Transverse colon (tissue), 4 donors: ENCODE measurements at regions not wholly inside any gene's neighbourhood (a gene's known extent, or its start where the extent isn't known, plus 50 kb on each side); places are given as distances from the start of the nearest gene placed in this dataset.

Source experiments
- DNase-seq: peaks from one replicate; pipeline ENCODE4 v3.0.0-alpha.2; 2019
- H3K27ac ChIP-seq, 4 donors: fragments of 200-600 bp; sonication (generic); 2 replicates each; pipeline ENCODE4 v1.5.1; 2016 to 2018; ENCODE audit warnings: inconsistent platforms in 4 of 4
- H3K27me3 ChIP-seq: fragments of 200-600 bp; sonication (generic); 2 replicates; pipeline ENCODE4 v1.5.1; 2017; ENCODE audit warnings: inconsistent platforms
- H3K36me3 ChIP-seq, 4 donors: fragments of 200-600 bp; sonication (generic); 2 replicates each; pipeline ENCODE4 v1.5.1; 2017 to 2019; ENCODE audit warnings: inconsistent platforms in 4 of 4
- H3K4me1 ChIP-seq, 4 donors: fragments of 200-600 bp; sonication (generic); 2 replicates each; pipeline ENCODE4 v1.5.1; 2017 to 2020; ENCODE audit warnings: inconsistent platforms in 4 of 4
- H3K4me3 ChIP-seq, 4 donors: fragments of 200-600 bp; sonication (generic); 1 replicate in 1 of 4; 2 replicates in 3 of 4; pipeline versions ENCODE4 v1.5.1 to v1.6.1; 2017 to 2019; ENCODE audit warnings: inconsistent platforms in 4 of 4
- H3K9me3 ChIP-seq, 2 donors: fragments of 200-600 bp; sonication (generic); 2 replicates each; pipeline ENCODE4 v1.5.1; 2017 to 2019; ENCODE audit warnings: inconsistent platforms in 2 of 2
- CTCF ChIP-seq, 5 experiments: fragments of 200-600 bp in 3 of 5; fragments of 450-650 bp in 2 of 5; sonication (generic) in 3 of 5; IDR thresholded peaks; 1 replicate in 2 of 5; 2 replicates in 3 of 5; pipeline ENCODE4 v1.5.1; 2016 to 2017; ENCODE audit warnings: antibody characterized with exemption in 5 of 5, inconsistent platforms in 3 of 5, mild to moderate bottlenecking in 2 of 5, moderate library complexity in 1 of 5
- EP300 ChIP-seq: sonication (generic); formaldehyde crosslinking; IDR thresholded peaks from one replicate; pipeline ENCODE4 v1.6.1; 2017; ENCODE audit warnings: antibody characterized with exemption, low read depth
- POLR2A ChIP-seq: fragments of 450-650 bp; IDR thresholded peaks from one replicate; pipeline ENCODE4 v1.6.1; 2016; ENCODE audit warnings: antibody characterized with exemption, mild to moderate bottlenecking, moderate library complexity
- POLR2AphosphoS5 ChIP-seq, 3 donors: sonication (generic); formaldehyde crosslinking; IDR thresholded peaks; one replicate each; pipeline ENCODE4 v1.6.1; 2016; ENCODE audit warnings: antibody characterized with exemption in 3 of 3
- WGBS, 2 donors: methylation state at CpG; one replicate each; pipeline ENCODE4 v1.1.5; 2018; ENCODE audit warnings: low coverage in 1 of 2; 5-methylcytosine and 5-hydroxymethylcytosine counted together
- in situ Hi-C, 4 donors: fragments of 200-750 bp; cut with MboI; loops; one replicate each; pipeline versions ENCODE4 v1.15.0 to v1.15.1; 2017; ENCODE audit warnings: low sequenced_read_pairs in 3 of 4, low pct_ligation_motif_present in 1 of 4, low pct_unique_long_range_greater_than_20kb in 1 of 4
- intact Hi-C: fragments of 100-400 bp; cut with DNase I; formaldehyde crosslinking; loops from one replicate; pipeline ENCODE4 v1.15.1; 2023; ENCODE audit warnings: low total_unique reads

GRCh38 chr6:106773996-106774629 is 144.7 kb downstream of the QRSL1 start:
- in situ Hi-C loops (no loop called here), intact Hi-C loops (no loop called here)
- DNase-seq, result no peak
- no peaks in the 10 kb centered on the region for H3K36me3 ChIP-seq
- H3K27me3 ChIP-seq, result no peaks in the 10 kb centered on the region
- TF ChIP-seq CTCF (IDR thresholded peaks at IDR 0.05) (no peak), EP300 (no peak), POLR2AphosphoS5 (IDR thresholded peaks at IDR 0.05) (no peak), POLR2A (no peak)
- no peak overlapping the region for H3K27ac ChIP-seq
- WGBS, 2 donors, result 55 to 79% methylated on average over 2 to 8 of the region's 8 CpGs
- peaks cover 12 to 23% of the 10 kb centered on the region in 2 donors for H3K9me3 ChIP-seq
- no peak overlapping the region for H3K4me3 ChIP-seq
- no peaks in the 10 kb centered on the region for H3K4me1 ChIP-seq

- in situ Hi-C loops (no loop called here), intact Hi-C loops (no loop called here)
- Histone ChIP-seq H3K4me1 (no peaks in the 10 kb centered on the region), H3K36me3 (no peaks in the 10 kb centered on the region), H3K27me3 (no peaks in the 10 kb centered on the region), H3K27ac (no peak overlapping the region), H3K9me3 (peaks cover 12 to 18% of the 10 kb centered on the region in 2 donors), H3K4me3 (no peak overlapping the region)
- TF ChIP-seq EP300 (no peak), CTCF (IDR thresholded peaks at IDR 0.05) (no peak), POLR2A (no peak), POLR2AphosphoS5 (IDR thresholded peaks at IDR 0.05) (no peak)
- no peak for DNase-seq
- WGBS, 2 donors, result 33 to 44% methylated on average over 1 to 3 of the region's 3 CpGs
Measured at GRCh38 chr6:106773522-106773921, 144.1 kb downstream of the QRSL1 start.

- Histone ChIP-seq H3K9me3 (peaks cover 12 to 18% of the 10 kb centered on the region in 2 donors), H3K27me3 (no peaks in the 10 kb centered on the region), H3K27ac (no peak overlapping the region), H3K4me3 (no peak overlapping the region), H3K4me1 (no peaks in the 10 kb centered on the region), H3K36me3 (no peaks in the 10 kb centered on the region)
- intact Hi-C loops (no loop called here), in situ Hi-C loops (no loop called here)
- no peak for TF ChIP-seq POLR2AphosphoS5 (IDR thresholded peaks at IDR 0.05)
- TF ChIP-seq EP300, result no peak
- no peak for TF ChIP-seq CTCF (IDR thresholded peaks at IDR 0.05)
- TF ChIP-seq POLR2A, result no peak
- DNase-seq, result no peak
- 89 to 90% methylated on average over 5 to 7 of the region's 7 CpGs for WGBS, 2 donors
Measured at GRCh38 chr6:106772270-106773142, 143.1 kb downstream of the QRSL1 start.

- Histone ChIP-seq H3K27ac (no peak overlapping the region), H3K36me3 (no peaks in the 10 kb centered on the region), H3K9me3 (peaks cover 12 to 18% of the 10 kb centered on the region in 2 donors), H3K27me3 (no peaks in the 10 kb centered on the region), H3K4me1 (no peaks in the 10 kb centered on the region), H3K4me3 (no peak overlapping the region)
- TF ChIP-seq POLR2A, result no peak
- TF ChIP-seq CTCF (IDR thresholded peaks at IDR 0.05), result no peak
- no peak for TF ChIP-seq POLR2AphosphoS5 (IDR thresholded peaks at IDR 0.05)
- TF ChIP-seq EP300, result no peak
- intact Hi-C loops (no loop called here), in situ Hi-C loops (no loop called here)
- 94% methylated on average over 3 to 4 of the region's 4 CpGs for WGBS, 2 donors
- no peak for DNase-seq
Measured at GRCh38 chr6:106771822-106772221, 142.4 kb downstream of the QRSL1 start.
